Heart left ventricle (tissue), 16 donors: ENCODE measurements at regions not wholly inside any gene's neighbourhood (a gene's known extent, or its start where the extent isn't known, plus 50 kb on each side); places are given as distances from the start of the nearest gene placed in this dataset.

Experiments
- ATAC-seq, 4 donors: fragments of 200-7000 bp; cut with Tn5 transposase; one replicate each; pipeline ENCODE4 v1.9.1; 2020 to 2022; ENCODE audit warnings: moderate library complexity in 4 of 4, mild to moderate bottlenecking in 3 of 4, moderate number of reproducible peaks in 1 of 4
- DNase-seq, 5 donors: peaks; one replicate each; pipeline ENCODE4 v3.0.0-alpha.2; 2020
- H3K27ac ChIP-seq, 12 donors: fragments of 200-600 bp; sonication (generic) in 4 of 12; one replicate each; pipeline versions ENCODE4 v1.5.0 to v1.8.0; 2016 to 2022; ENCODE audit warnings: mild to moderate bottlenecking in 2 of 12
- H3K27me3 ChIP-seq, 9 donors: fragments of 200-600 bp; sonication (generic) in 2 of 9; one replicate each; pipeline versions ENCODE4 v1.5.1 to v1.8.0; 2016 to 2022; ENCODE audit warnings: mild to moderate bottlenecking in 3 of 9
- H3K36me3 ChIP-seq, 9 donors: fragments of 200-600 bp; sonication (generic) in 2 of 9; one replicate each; pipeline versions ENCODE4 v1.5.0 to v1.8.0; 2018 to 2022; ENCODE audit warnings: mild to moderate bottlenecking in 2 of 9
- H3K4me1 ChIP-seq, 12 donors: fragments of 200-600 bp; sonication (generic) in 4 of 12; one replicate each; pipeline versions ENCODE4 v1.5.0 to v1.8.0; 2016 to 2022; ENCODE audit warnings: mild to moderate bottlenecking in 3 of 12
- H3K4me3 ChIP-seq, 12 donors: fragments of 200-600 bp; sonication (generic) in 4 of 12; one replicate each; pipeline versions ENCODE4 v1.5.0 to v1.8.0; 2017 to 2022; ENCODE audit warnings: mild to moderate bottlenecking in 9 of 12, moderate library complexity in 4 of 12
- H3K9me3 ChIP-seq, 12 donors: fragments of 200-600 bp; sonication (generic) in 4 of 12; one replicate each; pipeline versions ENCODE4 v1.5.0 to v1.8.0; 2016 to 2022; ENCODE audit warnings: mild to moderate bottlenecking in 1 of 12
- POLR2A ChIP-seq, 2 donors: fragments of 450-650 bp; IDR thresholded peaks; one replicate each; pipeline ENCODE4 v1.6.1; 2017; ENCODE audit warnings: antibody characterized with exemption in 2 of 2, mild to moderate bottlenecking in 2 of 2, moderate library complexity in 2 of 2
- WGBS, 4 donors: extraction: QIAGEN DNeasy Blood & Tissue Kit in 2 of 4; methylation state at CpG; one replicate each; pipeline versions ENCODE4 v1.1.5 to v1.1.7; 2013 to 2018; 5-methylcytosine and 5-hydroxymethylcytosine counted together
- intact Hi-C, 10 donors: fragments of 100-400 bp; cut with DNase I; formaldehyde crosslinking; loops; one replicate each; pipeline versions ENCODE4 v1.11.1 to v1.14.2; 2022
- TF ChIP-seq, protein P1 (sequence below), 12 donors: fragments of 200-600 bp; sonication (generic) in 4 of 12; IDR thresholded peaks; one replicate each; pipeline versions ENCODE4 v1.5.0 to v1.8.0; 2018 to 2022; ENCODE audit warnings: antibody characterized with exemption in 12 of 12, mild to moderate bottlenecking in 5 of 12
- donor health status: ischemic (EF 13 %, LVEDD 7.1; RV severe dilation, severe dysfunction).
- donor health status: healthy with polysubstance abuse.
- donor health status: DM: no; HTN: yes; CAD: no.
- donor health status: DM: no; HTN: no; CAD: no.
- donor health status: ischemic (EF 25% LVEDD 6.9; RV normal size, moderate dysfunction).
- donor health status: ischemic (EF 25% LVEDD 5.7; RV mildly dilated, moderate dysfunction).
- donor health status: healthy.
- donor health status: DM: yes; HTN: yes; CAD: no.
- donor health status: ischemic (EF 35%, LVEDD 5.7; RV mildly dilated, moderate dysfunction).
- donor health status: nonischemic (EF 11% LVEDD 7.7; RV severe dilation, severe dysfunction).
- donor health status: DM: yes; HTN: yes; CAD: no.
- donor health status: PGD.
- donor health status: ischemic (EF 29% LVEDD 5.4; RV normal size, mild dysfunction).
- donor health status: nonischemic (EF 23%, LVEDD 6.1; RV moderate dilation, normal function).

DNA sequence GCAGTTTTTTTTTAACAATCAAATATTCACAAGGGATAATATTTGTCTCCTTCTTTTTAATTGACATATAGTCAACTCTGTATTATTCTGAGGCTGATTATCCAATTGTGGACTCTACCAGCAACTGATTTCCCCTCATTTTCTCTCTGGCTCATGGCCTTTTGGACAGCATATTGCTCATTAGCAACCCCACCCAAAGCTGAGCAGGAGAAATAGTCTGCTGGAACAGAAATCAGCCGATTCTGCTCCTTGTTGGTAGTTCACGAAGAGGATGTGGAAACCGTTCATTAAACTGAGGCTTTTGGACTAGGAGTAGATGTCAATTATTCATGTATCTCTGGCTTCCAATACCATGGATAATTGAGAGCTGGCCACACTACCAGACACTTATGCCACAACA is 428.4 kb upstream of the INTU start:
- Histone ChIP-seq H3K27me3 (no peaks in the 10 kb centered on the region), H3K36me3 (no peaks in the 10 kb centered on the region), H3K4me1 (peaks cover 0 to 6% (median 0%) of the 10 kb centered on the region in 12 donors), H3K9me3 (peaks cover 0 to 13% (median 1%) of the 10 kb centered on the region in 12 donors), H3K27ac (no peak overlapping the region), H3K4me3 (no peak overlapping the region)
- no peak for DNase-seq
- intact Hi-C loops: no loop called here
- TF ChIP-seq, protein P1, sequence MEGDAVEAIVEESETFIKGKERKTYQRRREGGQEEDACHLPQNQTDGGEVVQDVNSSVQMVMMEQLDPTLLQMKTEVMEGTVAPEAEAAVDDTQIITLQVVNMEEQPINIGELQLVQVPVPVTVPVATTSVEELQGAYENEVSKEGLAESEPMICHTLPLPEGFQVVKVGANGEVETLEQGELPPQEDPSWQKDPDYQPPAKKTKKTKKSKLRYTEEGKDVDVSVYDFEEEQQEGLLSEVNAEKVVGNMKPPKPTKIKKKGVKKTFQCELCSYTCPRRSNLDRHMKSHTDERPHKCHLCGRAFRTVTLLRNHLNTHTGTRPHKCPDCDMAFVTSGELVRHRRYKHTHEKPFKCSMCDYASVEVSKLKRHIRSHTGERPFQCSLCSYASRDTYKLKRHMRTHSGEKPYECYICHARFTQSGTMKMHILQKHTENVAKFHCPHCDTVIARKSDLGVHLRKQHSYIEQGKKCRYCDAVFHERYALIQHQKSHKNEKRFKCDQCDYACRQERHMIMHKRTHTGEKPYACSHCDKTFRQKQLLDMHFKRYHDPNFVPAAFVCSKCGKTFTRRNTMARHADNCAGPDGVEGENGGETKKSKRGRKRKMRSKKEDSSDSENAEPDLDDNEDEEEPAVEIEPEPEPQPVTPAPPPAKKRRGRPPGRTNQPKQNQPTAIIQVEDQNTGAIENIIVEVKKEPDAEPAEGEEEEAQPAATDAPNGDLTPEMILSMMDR (IDR thresholded peaks at IDR 0.05): no peak
- no peak for TF ChIP-seq POLR2A (IDR thresholded peaks at IDR 0.05)
- ATAC-seq: no peak
- 48 to 59% (median 54%) methylated on average over 3 of the region's 3 CpGs for WGBS, 4 donors

DNA sequence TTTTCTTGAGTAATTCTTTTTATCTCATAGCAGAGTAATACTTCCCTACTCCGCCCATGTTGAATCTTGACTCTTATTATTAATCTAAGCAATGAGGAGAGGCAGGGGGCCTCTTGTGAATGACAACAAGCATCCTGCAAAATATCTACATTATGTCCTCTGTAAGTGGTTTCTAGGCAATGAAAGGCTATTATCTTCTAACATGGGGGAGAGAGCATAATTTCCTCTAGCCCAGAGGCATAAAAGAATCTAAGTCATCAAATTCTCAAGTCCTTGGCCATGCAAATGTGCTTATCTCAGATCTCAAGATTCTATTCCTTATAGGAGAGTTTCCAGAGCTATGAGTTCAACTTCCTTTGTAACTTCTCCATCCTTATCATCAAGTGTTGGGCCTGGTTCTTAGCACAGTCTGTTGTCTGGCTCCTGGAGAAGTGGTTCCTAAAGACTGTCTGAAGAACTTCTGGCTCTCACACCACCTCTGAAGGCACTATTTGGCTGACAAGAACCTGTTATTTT is 423.1 kb upstream of the INTU start:
- DNase-seq (no peak), ATAC-seq (no peak)
- WGBS, 4 donors: 79 to 96% (median 88%) methylated on average over 1 of the region's 1 CpG
- Histone ChIP-seq H3K4me1 (peaks cover 0 to 46% (median 3%) of the 10 kb centered on the region in 12 donors), H3K9me3 (peaks cover 0 to 7% (median 0%) of the 10 kb centered on the region in 12 donors), H3K4me3 (no peak overlapping the region), H3K27me3 (no peaks in the 10 kb centered on the region), H3K36me3 (no peaks in the 10 kb centered on the region), H3K27ac (peak overlapping the region in 1 of 12 donors; percentile 77)
- intact Hi-C loops: no loop called here
- TF ChIP-seq POLR2A (IDR thresholded peaks at IDR 0.05): no peak
- TF ChIP-seq, protein P1 (IDR thresholded peaks at IDR 0.05): no peak

DNA sequence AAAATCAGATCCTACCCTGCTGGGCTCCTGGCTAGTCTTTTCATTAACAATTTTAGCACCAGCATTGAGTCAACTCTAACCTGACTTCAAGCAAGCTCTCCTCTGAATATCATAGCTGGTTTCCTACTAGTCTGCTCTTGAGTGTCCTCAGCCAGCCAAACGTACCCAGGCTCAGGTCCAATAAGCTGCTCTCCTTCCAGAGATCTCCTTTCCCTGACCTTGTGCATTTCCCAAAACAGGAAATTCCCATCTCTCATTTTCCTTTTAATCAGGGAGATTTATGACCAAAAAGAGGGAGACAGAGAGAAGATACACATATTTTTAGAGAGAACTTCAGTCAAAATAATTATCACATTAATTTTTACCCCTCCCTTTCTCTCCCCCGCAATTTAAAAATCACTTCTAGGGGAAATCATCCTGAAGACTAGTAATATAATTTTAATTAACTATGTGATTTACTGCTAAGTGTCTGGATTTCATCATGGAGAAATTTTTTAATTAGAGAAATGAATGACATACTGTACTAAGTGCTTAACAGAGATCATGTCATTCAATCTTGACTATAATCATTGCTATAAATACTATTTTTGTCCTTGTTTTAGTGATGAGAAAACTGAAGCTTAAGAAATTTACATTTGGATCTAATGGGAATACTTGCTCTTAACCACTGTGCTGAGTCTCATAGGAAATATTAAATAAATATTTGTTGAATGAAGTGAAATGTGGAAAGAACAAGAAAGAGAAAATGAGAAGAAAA is 421.7 kb upstream of the INTU start:
- intact Hi-C loops: no loop called here
- peaks cover 0 to 6% (median 0%) of the 10 kb centered on the region in 12 donors for H3K9me3 ChIP-seq
- no peak overlapping the region for H3K4me3 ChIP-seq
- H3K4me1 ChIP-seq: peaks cover 0 to 43% (median 3%) of the 10 kb centered on the region in 12 donors
- H3K36me3 ChIP-seq: no peaks in the 10 kb centered on the region
- TF ChIP-seq, protein P1 (IDR thresholded peaks at IDR 0.05): no peak
- no peak for TF ChIP-seq POLR2A (IDR thresholded peaks at IDR 0.05)
- ATAC-seq (peak in 3 of 4 donors; percentile 69 to 82 (median 71)), DNase-seq (peak in 3 of 5 donors; percentile 19 to 32 (median 27))
- H3K27ac ChIP-seq: peak overlapping the region in 11 of 12 donors; percentile 2 to 77 (median 34)
- 35 to 53% (median 37%) methylated on average over 2 of the region's 2 CpGs for WGBS, 4 donors
- H3K27me3 ChIP-seq: no peaks in the 10 kb centered on the region
